T-helper 22 cell (primary cell): ENCODE measurements at regions not wholly inside any gene's neighbourhood (a gene's known extent, or its start where the extent isn't known, plus 50 kb on each side); places are given as distances from the start of the nearest gene placed in this dataset.
"Not testable (repeated sequence)": the region's sequence is repeated elsewhere in the genome, so short reads cannot be mapped to it uniquely, and the experiment has no call there.

ENCODE experiments used
- DNase-seq: peaks from one replicate; pipeline ENCODE4 v3.0.0-alpha.2; 2020; ENCODE audit warnings: low read depth

DNA sequence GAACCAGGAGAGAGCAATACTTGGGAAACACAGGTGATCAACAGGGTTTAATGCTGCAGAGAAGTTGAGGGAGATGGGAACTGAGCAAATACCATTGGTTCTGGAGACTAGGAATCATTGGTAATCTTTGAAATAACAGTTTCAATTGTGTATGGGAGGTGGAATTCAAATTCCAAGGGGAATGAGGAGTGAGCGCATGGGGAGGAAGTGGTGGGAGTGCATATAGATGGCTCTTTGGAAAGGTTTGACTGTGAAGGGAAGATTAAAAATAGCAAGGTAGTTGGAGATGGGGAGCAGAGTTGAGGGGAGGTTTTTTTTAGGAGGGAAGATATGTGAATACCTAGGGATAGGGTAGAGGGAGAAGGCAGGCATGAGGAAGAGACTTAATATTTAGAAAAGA, 51.1 kb upstream of the ROPN1 start:
- DNase-seq: no peak

DNA sequence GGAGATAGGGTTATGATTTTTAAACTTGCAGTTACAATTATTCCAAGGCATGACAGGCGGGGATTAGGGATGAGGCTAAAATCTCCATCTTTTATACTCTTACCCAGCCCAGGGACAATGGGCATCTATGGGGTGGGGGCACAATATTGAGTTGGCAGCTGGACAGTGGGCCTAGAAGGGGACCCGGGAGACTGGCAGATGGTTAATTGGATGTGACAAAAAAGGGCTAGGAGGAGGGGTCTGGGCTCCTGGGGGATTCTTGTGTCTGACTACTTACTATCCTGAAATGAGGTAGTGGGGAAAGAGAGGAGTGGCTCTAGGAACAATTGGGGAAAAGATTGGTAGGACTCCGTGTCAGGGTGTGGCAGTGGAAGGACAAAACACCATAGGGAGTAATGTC, 53.0 kb upstream of the ROPN1 start:
- DNase-seq: no peak

DNA sequence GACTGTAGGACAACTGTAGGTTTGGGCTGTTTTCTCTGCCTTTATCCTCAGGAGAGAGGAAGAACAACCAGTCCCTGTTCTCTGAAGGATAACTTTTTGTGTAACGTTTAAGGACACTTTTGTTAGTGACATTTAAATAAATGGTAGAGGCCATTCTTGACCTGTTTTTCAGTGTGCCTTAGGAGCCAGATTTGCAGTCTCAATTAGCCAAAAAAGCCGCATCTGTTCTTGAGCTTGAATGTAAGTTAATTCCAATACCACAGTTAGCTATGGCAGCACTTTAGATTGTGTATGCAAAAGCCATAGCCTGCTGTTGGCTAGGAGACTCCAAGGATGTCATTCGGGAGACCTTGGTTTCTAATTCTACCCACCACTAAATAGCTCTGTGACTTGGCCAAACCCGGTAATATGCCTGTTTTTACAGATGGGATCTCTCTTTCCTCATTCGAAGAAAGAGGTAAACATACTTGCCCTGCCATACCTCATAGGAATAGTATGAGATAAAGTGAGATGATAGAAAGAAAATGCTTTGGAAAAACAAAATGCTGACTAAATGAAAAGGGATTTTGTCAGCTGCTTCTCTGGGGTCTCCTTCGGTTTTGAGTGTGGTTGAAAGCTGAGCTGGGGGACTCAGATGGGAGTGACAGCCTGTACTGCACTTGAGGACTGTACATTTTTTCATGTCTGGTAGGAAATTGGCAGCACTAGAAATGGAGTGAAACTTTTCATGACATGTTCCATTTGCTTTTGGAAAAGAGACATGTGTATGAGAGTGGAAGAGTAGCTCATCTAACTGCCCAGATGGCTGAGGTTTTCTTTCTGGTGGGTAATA, 57.3 kb upstream of the ROPN1 start:
- no peak for DNase-seq

DNA sequence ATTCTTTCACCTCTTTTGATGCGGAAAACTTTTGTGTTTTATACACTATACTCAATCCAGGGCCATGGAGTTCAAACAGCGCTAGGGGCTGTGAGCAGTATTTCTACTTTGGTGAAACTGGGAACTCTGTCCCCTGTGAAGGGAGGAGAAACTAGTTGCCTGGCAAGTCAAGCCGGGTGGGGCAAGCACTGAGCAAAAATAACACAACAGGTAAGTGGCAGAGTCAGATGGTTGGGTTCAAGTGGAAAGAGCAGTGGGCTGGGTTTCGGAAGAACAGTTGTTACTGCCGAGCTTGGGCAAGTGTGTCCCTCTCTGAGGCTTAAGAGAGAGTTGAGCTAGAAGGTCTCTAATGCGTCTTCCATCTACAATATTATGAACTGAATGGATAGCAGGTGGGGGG, 59.7 kb upstream of the ROPN1 start:
- no peak for DNase-seq

DNA sequence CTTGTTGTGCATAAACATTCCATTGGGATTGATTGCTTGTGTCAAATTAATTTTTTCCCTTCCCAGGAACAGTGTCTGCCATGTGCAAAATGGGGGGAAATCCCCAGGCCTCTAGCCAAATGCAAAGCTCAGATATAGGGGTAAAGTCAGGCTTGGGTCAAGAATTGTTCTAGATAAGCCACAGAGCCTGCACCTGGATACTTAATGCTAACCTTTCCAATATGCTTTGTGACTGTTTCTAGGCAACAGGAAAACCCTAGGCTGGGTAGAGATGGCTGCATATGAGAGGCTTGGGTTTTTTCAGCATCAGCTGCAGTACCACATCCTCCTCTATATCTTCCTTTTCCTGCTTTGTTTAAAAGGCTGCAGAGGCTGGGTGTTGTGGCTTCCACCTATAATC, 61.9 kb upstream of the ROPN1 start:
- no peak for DNase-seq

DNA sequence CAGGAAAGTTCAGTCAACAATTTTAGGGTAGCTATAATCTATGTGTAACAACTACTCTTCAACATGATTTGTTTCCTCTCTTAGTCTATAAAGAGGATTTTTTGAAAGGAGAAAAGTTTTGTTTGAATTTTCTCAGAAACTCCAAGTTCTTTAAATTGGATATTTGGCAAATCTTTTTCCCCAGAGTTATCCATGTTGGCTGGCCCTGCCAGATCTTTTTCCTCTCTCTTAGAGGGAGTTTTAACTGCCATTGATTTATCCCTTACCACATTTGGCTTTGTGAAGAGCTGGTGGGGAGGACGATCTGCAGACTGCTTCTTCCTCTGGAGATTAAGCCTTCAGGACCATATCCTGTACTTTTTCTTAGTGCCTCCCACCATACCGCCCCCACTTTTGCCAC, 64.9 kb upstream of the ROPN1 start:
- DNase-seq: no peak

DNA sequence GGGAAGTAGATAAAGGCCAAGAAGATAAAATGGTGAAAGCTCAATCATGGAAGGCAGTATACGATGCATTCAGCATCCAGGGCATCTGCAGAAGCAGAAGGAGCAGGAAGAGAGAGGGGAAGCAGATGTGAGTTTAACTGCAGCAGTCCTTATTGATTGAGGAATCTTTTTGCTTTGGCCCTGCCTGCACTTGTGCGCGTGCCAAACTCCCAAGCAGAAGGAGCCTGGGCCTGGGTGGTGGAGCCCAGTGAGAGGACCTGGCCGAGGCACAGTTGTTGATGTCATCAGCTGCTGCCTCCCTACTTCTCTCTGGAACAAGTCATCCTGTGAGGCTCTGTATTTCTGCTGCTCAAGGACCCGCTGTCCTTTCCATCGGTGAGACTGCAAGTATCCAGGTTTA, 65.5 kb upstream of the ROPN1 start:
- no peak for DNase-seq

DNA sequence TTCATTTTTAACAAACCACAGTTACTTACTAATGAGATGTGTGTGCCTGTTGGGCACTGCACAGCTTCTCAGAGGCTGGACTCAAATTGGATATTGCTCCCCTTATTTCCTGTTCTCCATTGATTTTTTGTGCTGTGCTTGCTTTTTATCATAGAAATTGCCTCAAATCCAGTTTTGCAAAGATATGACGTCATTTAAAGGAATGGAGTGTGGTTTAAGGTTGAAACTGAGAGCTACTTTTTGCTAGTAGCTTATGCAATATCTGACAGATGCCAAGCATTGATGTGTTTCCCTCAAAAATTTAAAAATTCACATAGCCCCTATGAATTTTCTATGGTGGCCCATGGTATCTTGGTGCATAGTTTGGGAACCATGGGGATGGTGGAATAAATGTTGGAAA, 67.7 kb upstream of the ROPN1 start:
- no peak for DNase-seq

DNA sequence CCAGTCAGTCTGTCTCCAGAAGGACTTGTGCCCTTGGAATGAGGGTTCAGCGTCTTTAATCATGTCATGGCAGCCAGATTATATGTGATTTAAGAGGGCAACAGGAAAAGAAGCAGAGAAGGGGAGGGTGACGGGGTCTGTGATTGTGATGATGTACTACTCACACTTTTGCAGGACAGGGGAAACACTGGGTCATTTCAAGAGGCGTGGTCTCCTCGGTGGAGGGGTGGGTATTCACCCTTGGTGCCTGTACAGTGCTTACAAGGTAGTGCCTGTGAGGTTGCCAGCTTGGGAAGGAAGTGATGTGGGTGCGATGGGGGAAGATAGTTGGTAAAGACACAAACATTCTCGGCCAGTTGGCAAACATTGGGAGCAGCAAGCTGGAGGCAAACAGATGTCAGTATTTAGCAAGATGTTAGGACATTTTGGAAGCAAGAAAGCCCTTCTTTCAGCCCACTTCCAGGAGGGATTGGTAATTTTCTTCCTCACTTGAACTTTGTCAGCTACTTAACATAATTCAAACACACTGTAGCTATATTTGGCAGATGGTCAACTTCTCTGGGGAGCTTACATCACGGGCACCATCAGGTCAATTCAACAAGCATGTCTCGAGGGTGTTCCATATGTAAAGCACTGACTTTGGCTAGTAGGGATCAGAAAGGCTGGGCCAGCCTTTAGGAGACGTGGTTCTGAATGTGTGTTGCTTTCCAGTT, 71.4 kb upstream of the ROPN1 start:
- no peak for DNase-seq

DNA sequence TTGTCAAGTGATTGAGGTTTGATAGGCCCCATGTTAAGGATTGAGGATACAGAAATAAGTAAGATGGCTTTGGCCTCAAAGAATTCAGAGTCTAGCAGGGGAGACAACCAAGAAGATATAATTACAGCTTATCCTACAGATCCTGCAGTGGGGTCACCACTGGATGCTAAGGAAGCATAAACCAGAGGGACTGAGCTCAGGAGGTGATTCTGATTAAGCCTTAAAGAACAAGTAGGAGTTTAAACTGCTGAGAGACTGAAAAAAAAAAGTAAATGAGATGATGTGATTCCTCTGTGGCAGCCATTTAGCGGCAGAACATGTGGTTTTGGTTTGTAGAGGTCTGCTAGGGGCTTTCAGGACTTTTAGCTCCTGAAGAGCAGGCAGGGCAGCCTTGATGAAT, 72.1 kb upstream of the ROPN1 start:
- DNase-seq: no peak

DNA sequence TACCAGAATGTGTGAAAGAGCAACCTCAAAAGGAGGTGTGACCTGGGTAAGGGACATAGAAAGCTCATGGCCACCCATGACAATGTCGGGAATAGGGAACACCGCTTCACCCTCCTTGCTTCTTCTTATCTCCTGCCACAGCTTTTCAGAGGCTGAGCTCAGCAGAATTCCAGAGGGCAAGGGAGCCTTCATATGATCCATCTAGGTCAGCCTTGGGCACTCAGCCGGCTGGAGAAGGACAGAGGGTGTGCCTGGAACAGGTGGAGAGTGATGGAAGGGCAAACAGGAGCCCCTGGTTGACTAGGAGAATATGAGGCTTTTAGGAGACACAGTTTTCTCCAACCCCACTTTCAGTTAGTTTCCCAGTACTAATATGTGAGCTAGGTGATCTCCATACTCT, 74.6 kb upstream of the ROPN1 start:
- DNase-seq: not testable (repeated sequence)

DNA sequence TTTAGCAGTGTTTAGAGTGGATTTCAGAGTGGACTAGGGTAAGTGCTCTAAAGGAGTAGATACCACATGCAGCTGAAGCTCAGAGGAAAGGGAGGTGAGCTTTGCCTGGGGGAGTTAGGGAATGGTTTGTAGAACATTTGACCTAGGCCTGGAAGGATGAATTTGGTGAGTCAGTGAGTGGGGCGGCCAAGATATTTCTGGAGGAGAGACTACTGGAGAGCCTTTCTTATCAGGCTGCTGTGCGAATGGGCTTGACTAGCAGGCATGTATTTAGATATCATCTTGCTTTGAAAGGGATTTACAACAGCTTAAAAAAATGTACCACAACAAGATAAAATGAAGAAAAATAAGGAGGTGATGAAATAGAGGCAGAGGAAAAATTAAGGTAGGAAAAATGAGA, 77.8 kb upstream of the ROPN1 start:
- not testable (repeated sequence) for DNase-seq

DNA sequence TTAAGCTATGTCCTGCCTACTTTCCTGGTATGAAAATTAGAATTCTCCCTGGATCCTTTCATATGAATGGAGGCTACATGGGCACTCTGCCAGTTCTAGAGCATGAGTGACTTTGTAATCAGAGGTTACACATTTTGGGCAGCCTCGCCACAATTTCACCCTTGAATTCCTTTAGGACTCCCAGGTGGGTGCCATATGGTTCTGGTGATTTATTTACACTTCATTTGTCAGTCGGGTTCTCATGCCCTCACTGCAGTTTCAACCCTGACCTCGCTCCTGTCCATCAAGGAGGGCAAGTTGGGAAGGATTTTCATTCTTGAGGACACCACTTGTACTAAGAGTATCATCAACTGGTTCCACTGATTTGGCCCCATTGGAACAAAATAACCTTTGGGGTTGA, 83.2 kb upstream of the ROPN1 start:
- DNase-seq: not testable (repeated sequence)

DNA sequence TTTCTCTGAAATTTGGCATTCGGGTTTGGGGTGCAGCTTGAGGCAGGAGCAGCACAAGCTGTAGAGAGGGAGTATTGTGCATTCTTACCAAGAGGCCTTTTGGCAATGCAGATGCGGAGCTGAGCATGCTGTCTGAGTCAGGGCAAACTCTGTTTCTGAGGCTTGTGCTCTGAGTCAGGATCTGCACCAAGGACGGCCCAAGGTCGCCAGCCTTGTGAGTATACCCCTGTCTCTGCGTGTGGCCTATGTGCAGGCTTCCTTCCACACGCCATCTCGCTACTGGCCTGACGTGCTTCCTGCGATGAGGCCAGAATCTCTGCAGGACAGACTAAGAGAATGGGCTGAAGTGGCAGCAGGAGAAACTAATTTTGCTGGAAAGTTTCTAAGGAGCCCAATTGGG, 83.8 kb upstream of the ROPN1 start:
- no peak for DNase-seq

DNA sequence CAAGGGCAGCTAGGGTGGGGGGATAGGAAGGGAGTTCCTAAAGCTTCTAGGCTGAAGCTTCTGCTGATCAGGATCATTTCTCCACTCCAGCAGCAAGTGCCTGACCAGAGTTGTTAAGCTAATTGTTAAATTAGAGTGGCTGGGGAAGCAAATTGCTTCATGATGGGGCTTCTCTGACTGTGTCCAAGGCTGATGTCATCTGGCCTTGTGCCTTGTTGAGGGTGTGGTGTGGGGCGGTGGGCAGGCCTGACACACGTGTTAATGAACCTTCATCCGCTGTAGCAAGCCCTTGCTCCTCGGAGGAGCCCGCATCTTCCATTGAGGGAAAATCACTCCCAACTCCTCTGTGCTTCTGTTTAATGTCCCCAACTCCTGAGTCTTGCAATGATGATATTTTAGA, 84.3 kb upstream of the ROPN1 start:
- DNase-seq: no peak

DNA sequence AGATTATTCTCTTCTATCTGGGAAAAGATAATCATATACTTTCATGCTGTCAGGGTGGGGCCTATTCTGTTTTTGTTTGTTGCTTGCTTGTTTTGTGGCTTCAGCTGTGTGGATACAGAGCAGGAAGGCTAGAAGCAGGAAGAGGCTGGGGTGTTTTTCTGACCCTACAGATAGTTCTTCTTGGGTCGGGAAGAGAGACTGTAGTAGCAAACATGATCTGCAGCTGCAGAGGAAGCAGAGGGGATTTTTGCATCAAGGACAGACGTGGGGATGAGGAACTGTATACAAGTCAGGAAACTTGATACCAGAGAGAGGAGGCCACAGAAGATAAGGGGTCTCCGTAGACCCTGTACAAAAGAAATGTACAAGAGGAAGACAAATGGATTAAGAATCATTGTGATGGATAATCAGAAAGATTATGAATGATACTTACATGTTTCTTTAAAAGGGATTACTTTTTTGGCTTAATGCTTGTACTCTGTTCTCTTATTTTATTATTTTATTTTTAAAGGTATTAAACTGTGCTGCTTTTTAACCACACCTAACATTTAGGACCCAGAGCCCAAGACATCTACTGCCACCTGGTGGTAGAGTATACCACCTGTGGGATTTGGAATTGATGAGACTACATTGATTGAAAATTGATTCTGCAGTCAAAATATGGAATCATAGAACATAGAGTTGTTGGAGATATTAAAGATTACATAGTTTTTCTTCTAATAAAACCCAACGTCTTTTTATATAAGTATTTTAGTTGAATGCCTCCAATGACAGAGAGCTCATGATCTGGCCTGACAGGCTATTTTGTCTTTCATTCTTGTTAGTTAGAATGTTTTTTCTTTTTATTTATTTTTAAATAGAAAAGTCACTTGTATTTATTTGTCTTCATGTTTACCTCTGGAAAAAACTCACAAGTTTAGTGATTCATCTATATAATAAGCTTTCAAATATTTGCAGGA, 87.3 kb upstream of the ROPN1 start:
- no peak for DNase-seq

DNA sequence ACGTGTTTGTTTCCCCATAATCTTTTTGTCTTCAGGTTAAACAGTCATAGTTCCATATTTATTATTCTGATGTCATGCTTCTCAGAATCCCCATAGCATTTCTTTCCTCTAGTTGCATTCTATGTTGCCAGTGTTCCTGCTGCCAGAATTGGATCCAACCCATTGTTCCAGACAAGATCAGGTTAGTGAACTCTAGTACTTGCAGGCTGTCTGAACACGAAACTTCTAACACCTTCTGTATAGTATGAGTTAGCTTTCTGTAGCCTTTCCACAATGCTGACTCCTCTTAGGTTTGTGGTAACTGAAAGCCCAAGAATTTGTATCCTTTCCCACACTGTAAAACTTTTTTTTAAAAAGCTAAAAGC, 88.0 kb upstream of the ROPN1 start:
- DNase-seq: no peak

DNA sequence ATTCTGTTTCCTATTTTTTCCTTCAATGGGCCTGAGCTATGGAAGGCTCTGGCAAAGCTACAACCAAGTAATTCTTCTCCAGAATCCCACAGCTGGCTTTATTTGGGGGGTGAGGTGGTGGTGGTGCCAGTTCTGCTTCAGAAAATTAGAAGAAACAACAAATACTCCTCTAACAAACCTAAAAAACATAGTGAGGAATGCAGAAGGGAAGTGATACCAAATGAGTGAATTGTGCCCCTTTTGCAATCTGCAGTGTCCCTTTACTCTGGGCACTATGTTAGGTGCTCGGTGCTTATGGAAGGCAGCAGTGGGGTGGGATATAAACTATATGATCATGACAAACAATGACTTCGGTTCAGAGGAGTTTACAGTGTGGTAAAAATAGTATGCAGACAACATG, 90.4 kb upstream of the ROPN1 start:
- no peak for DNase-seq

DNA sequence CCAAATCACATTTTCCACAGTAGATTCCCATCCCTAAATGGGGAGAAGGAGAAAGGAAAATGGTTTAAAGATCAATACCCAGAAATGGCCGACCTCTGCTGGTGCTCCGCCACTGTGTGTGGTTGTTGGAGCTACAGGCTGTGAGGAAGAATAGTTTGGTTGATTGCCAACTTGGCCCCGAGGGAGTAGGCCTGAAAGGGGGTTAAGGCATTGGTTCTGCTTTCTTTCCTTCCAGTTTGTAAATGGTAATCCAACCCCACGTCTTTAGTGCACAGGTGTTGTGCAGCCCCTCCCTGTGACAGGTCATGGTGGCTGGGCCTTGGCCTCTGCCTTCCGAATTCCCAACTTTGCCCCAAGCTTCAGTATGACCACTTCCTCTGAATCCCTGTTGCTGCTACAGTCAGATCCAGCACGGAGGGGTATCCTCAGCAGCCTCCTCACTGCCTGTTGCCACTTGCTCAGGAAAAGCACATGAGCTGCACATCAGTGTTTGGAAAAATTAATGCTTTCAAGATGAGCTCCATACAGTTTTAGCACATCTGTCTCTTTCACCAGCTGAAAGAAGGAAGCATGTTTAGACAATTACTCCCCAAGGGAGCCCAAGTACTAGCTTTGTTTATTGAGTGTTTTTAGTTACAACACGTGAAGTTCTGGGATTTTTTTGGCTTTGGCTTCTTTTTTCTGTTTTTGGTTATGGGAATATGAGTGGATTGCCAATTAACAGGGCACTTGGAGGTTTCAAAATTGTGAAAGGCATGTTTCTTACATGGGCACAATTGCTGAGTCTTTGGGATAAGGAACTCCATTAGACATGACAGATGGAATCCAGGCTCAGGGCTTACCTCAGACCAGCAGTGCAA, 92.3 kb upstream of the ROPN1 start:
- no peak for DNase-seq

DNA sequence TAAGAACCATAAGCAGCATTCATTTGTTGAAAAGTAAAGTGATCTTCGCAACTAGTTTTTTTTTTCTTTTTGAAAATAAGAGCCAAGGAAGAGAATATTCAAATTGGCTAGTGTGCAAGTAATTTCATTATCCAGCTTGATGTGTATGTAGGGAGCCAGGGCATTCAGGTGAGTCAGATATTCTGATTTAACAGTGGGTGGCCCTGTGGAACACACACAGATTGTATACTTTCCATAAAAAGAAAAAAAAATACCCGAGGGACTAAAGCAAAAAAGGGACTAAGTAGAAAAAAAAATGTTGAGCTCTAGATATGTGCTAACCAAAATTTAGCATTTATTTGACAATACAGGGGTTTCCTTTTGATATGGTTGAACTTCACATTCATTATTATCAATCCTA, 96.9 kb upstream of the ROPN1 start:
- DNase-seq: no peak

DNA sequence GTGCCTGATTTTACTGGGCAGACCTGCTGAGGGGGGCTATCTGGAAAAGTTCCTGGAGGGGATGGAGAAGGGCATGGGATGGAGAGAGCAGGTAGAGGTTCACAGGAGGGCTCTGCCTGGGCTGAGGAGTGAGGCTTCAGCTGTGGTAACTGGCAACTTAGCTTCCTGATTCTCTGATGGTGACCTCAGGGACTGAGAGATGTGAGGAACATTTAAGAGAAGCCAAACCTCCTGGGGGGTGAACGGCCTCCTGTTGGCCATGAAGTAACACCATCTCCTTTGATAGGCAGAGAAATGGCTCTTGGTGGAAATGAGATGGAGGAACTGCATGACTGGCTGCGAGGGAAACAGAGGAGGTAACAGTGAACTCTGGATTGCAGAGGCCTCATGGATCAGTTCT, 97.3 kb upstream of the ROPN1 start:
- DNase-seq: no peak

DNA sequence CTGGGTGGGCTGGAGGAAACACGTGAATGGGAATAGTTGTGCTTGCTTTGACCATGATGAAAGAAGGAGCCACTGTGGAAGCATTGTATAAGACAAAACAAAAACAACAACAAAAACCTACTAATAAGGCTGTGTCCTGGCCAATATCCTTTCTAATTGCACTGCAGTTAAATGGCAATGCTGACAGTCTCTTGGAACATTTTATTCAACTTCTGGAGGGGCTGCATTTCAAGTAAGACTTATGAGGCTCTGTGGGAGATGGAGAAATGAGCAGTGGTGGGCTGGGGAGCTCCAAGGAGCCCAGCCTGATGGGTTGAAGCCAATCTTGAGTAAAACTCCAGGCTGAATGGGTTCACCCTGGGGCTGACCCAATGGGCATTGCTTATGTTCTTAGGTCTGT, 99.8 kb upstream of the ROPN1 start:
- DNase-seq: no peak
